ENCODE measurements at regions not wholly inside any gene's neighbourhood (a gene's known extent, or its start where the extent isn't known, plus 50 kb on each side); places are given as distances from the start of the nearest gene placed in this dataset.

DNA sequence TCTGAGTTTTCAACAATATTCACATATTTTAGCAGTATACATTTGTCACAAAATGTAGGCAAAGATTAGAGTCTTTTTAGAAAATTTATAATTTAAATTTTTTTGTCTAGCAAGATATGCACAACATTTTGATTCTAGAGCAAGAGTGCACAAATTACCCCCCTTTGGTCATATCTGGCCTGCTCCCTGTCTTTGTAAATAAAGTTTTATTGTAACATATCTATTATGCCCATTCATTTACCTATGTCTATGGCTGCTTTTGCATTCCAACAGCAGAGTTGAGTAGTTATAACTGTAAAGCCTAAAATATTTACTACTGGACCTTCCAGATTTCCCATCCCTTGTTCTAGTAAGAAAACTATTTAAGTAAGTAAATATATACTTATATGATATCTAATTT lies 430.7 kb downstream of the EDEM1 start:
- no peak for DNase-seq (ENCODE audit: low read depth in 3 of 3)

DNA sequence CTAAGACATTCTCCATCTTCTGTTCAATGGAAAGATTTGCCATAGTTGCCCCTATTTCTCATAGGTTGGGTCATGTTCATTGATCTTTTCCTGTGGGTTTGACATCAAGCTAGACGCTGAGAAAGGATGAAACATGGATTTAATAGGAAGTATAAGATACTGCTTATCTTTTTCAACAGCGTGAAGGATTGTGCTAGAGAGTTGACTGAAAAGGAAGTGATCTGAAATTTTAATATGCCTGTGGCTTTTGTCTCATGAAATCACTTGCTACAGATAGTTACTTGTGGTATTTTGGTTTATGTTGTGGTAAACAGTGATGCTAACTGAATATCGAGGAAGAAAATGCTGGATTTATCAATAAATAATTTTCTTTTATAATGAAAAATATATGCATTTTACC lies 442.9 kb downstream of the EDEM1 start:
- no peak for DNase-seq (ENCODE audit: low read depth in 3 of 3)

- no peak for DNase-seq (ENCODE audit: low read depth in 3 of 3)
These were observed 446.5 kb downstream of the EDEM1 start for GRCh38 chr3:5633960-5634359.

- DNase-seq (ENCODE audit: low read depth in 3 of 3): no peak
These were observed 446.9 kb downstream of the EDEM1 start for GRCh38 chr3:5634411-5634810.

GRCh38 chr3:5635746-5636145 lies 448.2 kb downstream of the EDEM1 start:
- DNase-seq (ENCODE audit: low read depth in 3 of 3): no peak

GRCh38 chr3:5638550-5638949 lies 451.0 kb downstream of the EDEM1 start:
- DNase-seq (ENCODE audit: low read depth in 3 of 3): no peak

DNA sequence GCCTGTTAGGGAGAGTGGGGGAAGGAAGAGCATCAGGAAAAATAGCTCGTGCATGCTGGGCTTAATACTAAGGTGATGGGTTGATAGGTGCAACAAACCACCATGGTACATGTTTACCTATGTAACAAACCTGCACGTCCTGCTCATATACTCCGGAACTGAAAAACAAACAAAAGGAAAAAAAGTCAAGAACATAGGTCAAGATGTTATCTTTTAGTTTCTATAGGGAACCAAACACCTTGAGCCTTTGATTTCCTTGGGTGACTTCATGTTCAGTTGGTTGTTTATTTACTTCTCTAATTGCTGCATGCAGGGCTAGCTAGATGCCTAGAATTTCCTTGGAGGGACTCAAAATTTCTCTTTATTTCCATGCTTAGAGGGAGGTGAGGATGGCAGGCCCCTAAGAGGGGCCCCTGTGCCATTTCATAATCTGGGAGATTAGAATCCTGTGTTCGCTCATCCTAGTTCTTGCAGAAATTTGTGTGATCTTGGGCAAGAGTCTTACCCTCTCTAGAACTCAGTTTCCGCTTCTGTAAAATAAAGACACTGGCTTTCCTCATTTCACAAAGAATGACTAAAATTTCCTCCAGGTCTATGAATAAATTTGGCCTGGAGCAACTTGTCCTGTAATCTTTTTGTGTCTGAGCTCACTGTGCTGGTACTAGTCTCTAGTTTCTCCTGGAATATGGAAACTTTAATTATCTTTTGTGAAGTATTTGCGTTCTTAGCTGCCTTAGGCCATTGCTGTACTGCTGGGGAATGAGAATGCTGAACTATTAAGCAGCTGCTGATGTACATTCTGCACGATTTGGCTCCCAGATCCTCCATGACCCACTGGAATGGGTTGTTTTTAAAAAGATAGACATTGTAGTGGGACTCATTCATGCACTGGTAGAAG lies 457.5 kb downstream of the EDEM1 start:
- no peak for DNase-seq (ENCODE audit: low read depth in 3 of 3)

DNA sequence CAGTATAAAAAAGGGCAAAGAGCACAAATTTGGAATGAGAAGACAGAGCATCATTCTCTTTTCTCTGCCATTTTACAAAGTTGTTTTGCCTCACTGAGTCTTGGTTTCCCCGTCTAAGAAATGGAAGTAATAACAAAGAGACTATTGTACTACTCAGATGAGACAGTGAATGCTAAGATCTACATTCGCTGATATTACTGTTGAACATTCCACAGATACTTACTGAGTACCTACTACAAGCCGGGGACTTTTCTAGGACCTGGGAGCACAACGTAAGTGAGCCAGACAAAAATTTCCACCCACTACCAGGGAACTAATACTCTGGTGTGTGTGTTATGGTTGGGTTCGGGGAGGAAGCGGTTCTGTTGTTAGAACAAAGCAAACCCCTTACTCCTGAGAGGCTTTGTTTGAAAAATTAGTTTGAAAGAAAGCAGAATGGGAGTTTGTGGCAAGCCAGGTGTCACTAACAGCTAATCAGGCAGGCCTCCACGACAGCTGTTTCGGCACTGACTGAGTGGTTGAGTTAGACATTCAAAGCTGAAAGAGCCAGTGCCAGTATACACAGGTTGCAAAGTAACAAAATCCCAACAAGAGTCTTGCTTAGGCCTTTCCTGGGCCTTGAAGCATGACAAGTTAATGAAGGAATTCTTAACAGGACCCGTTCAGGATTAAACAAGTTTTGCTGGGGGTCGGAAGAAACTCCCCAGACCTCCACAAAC lies 458.3 kb downstream of the EDEM1 start:
- DNase-seq (ENCODE audit: low read depth in 3 of 3): no peak

DNA sequence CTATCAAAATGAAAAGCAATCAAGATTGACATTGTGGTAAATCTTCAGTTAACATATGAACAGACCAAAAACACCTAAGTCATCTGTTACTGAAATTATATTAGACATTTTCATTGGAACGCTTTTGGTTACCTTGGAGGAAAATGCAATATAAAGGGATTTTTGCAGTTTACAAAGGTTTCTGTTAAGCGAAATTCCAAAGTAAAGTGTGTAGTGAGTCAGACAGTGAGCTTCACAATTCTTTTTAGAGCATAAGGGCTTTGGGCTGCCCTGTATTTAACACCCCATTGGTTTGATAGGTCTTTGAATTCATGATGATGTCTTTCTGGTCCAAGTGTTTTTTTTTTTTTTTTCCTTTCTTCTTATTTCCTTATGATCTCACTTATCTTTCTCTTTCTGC lies 462.8 kb downstream of the EDEM1 start:
- DNase-seq (ENCODE audit: low read depth in 3 of 3): no peak

GRCh38 chr3:5651351-5651750 lies 463.8 kb downstream of the EDEM1 start:
- DNase-seq (ENCODE audit: low read depth in 3 of 3): no peak

- no peak for DNase-seq (ENCODE audit: low read depth in 3 of 3)
These were observed 466.1 kb downstream of the EDEM1 start for GRCh38 chr3:5653426-5654143.

DNA sequence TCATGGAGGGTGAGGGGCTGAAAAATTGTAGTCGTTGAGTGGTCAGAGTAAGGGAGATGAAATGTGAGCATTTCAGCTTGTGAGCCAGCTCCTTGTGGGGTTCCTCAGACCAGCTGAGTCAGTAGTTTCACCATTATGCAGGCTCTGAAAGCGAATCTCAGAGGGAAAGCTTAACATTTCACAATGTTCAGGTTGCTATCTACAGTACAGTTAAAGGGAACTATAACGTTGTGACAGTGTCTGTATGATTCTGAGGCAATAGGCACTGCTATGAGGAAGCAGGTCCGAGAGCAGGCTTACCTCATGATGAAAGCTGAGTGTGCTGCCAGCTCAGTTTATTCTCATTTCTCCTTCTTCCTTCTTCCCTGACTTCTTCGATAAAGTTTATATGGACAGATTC lies 469.6 kb downstream of the EDEM1 start:
- DNase-seq (ENCODE audit: low read depth in 3 of 3): no peak

GRCh38 chr3:5663601-5664000 lies 476.1 kb downstream of the EDEM1 start:
- DNase-seq (ENCODE audit: low read depth in 3 of 3): no peak

GRCh38 chr3:5666455-5666854 lies 478.9 kb downstream of the EDEM1 start:
- no peak for DNase-seq (ENCODE audit: low read depth in 3 of 3)

- no peak for DNase-seq (ENCODE audit: low read depth in 3 of 3)
These were observed 486.0 kb downstream of the EDEM1 start for GRCh38 chr3:5673521-5673920.

GRCh38 chr3:5675319-5675718 lies 487.8 kb downstream of the EDEM1 start:
- no peak for DNase-seq (ENCODE audit: low read depth in 3 of 3)

GRCh38 chr3:5677555-5677954 lies 490.0 kb downstream of the EDEM1 start:
- DNase-seq (ENCODE audit: low read depth in 3 of 3): no peak

- DNase-seq (ENCODE audit: low read depth in 3 of 3): no peak
These were observed 490.7 kb downstream of the EDEM1 start for GRCh38 chr3:5678248-5678647.

- no peak for DNase-seq (ENCODE audit: low read depth in 3 of 3)
These were observed 491.3 kb downstream of the EDEM1 start for GRCh38 chr3:5678844-5679243.

DNA sequence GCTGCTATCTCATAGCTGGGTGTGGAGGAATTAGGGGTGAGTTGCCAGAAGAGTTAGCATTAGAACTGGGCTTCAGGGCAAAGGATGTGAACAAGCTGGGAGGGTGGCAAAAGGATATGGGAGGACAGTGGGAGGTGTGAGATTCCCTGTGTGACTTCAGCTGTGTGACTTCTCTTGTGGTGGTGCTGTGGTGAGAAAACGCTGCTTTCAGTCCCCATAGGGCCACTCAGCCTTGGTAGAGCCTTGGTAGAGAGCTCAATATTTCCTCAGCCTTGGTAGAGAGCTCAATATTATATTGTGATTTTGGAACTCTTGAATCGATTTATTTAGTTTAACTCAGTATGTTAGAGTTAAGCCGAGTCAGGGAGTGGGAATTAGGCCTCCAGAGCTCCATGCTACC lies 499.7 kb downstream of the EDEM1 start:
- DNase-seq (ENCODE audit: low read depth in 3 of 3): no peak

- no peak for DNase-seq (ENCODE audit: low read depth in 3 of 3)
These were observed 503.0 kb downstream of the EDEM1 start for GRCh38 chr3:5690490-5690889.

- no peak for DNase-seq (ENCODE audit: low read depth in 3 of 3)
These were observed 503.5 kb downstream of the EDEM1 start for GRCh38 chr3:5690904-5691532.
